Astrocyte of the cerebellum (primary cell): ENCODE measurements at regions not wholly inside any gene's neighbourhood (a gene's known extent, or its start where the extent isn't known, plus 50 kb on each side); places are given as distances from the start of the nearest gene placed in this dataset.

ENCODE experiments used
- DNase-seq: peaks from one replicate; pipeline ENCODE4 v3.0.0-alpha.2; 2011; ENCODE audit warnings: low read depth
- H3K4me3 ChIP-seq: 2 replicates; pipeline ENCODE4 v1.5.1; 2011; ENCODE audit warnings: mild to moderate bottlenecking, low read depth, low read length, moderate library complexity
- CTCF ChIP-seq: IDR thresholded peaks from 2 replicates; pipeline ENCODE4 v1.5.1; 2012; ENCODE audit warnings: low read length, low read depth, moderate library complexity, mild to moderate bottlenecking; ENCODE audit errors: missing control alignments
- in situ Hi-C: cut with HindIII; loops from 2 replicates; pipeline ENCODE4 v1.10.0; 2017; ENCODE audit warnings: low sequenced_read_pairs

- in situ Hi-C loops, result no loop called here
- no peak for DNase-seq
- H3K4me3 ChIP-seq, result no peak overlapping the region
- TF ChIP-seq CTCF, result no peak
Measured at GRCh38 chr13:103184413-103184812, 118.2 kb upstream of the SLC10A2 start.

DNA sequence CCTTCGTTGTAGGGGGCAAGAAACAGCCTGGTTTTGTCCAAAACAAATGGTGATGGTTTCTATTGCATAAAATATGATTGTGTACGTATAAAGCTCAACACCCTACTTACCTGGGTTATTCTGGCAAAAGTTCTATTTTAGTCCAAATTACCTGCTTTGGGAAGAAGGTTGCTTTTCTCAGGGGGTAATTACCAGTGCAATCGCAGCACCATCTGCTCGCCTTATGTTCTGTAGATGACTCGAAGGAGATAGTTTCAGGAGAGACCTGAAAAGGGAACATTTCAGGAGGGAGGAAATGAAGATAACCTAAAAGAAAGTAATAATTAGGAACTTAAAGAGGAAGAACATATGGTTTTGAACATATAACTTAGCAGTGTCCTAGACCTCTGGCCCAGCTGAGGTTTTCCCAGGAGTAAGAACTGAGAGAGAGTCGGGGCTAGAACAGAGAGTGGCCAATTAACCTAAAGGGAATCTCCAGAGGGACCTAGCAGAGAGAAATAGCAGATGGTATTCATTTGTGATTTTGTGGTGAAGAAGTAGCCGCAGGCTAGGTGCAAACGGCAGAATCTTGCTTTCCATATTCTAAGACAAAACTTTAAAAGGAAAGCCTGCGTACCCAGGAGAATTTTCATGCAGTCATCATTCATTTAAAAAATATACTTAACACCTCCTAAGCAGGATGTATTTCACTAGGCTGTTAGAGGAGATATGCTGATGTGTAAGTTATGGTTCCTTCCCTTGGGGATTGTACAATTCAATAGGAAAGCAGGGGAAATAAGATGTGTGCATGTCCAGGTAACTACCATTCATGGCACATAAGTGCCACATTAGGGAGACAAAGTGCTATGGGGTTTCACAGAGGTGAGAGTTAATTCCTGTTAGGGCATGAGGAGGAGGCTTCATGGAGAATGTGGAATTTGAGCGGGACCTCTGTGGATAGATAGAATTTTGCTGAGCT lies 113.0 kb upstream of the SLC10A2 start:
- in situ Hi-C loops, result no loop called here
- no peak for DNase-seq
- TF ChIP-seq CTCF, result no peak
- H3K4me3 ChIP-seq, result no peak overlapping the region

DNA sequence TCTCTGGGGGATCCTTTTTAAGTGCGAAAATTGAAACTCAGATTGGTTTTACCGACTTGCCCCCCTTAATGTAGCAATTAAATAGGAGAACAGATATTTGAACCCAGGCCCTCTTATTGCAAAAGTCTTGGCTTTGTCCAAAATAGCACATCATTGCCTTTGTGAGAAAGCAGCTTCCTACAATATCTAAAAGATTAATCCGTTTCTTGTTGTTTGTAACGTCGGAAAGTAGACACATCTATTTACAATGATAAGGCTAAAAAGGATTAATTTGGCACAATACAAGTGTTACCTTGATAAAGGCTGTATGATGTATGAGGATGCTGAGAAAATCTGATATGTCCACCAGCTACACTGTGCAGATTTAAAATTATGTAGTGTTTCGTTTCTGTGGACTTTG lies 108.7 kb upstream of the SLC10A2 start:
- in situ Hi-C loops, result no loop called here
- no peak for DNase-seq
- no peak for TF ChIP-seq CTCF
- H3K4me3 ChIP-seq, result no peak overlapping the region

- no peak for TF ChIP-seq CTCF
- DNase-seq, result no peak
- H3K4me3 ChIP-seq, result no peak overlapping the region
- in situ Hi-C loops, result no loop called here
Measured at GRCh38 chr13:103168901-103169508, 102.8 kb upstream of the SLC10A2 start.

DNA sequence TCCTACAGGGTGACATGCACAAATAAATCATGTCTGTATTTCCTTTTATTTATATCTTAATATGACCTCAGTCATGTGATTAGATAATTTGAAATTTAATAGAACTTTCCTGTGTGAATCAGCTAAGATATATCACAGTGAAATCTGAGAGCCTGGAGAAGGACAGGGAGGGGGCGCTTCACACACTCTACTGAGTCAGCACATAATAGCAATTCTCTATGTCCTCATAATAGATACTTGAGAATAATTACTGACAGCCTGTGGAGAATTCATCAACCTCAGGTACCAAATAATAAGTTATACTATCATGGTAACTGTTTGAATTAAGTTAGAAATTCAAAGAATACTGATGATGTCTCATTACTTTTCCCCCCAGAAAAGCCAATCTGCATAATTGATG lies 98.0 kb upstream of the SLC10A2 start:
- in situ Hi-C loops, result no loop called here
- no peak for DNase-seq
- no peak for TF ChIP-seq CTCF
- no peak overlapping the region for H3K4me3 ChIP-seq

- in situ Hi-C loops, result no loop called here
- DNase-seq, result no peak
- no peak overlapping the region for H3K4me3 ChIP-seq
- no peak for TF ChIP-seq CTCF
Measured at GRCh38 chr13:103161476-103161875, 95.3 kb upstream of the SLC10A2 start.
